ENCODE measurements at regions not wholly inside any gene's neighbourhood (a gene's known extent, or its start where the extent isn't known, plus 50 kb on each side); places are given as distances from the start of the nearest gene placed in this dataset.
A peak's percentile ranks its signal among the peaks of the same experiment; 100 is the strongest.
"Not testable (repeated sequence)": the region's sequence is repeated elsewhere in the genome, so short reads cannot be mapped to it uniquely, and the experiment has no call there.

DNA sequence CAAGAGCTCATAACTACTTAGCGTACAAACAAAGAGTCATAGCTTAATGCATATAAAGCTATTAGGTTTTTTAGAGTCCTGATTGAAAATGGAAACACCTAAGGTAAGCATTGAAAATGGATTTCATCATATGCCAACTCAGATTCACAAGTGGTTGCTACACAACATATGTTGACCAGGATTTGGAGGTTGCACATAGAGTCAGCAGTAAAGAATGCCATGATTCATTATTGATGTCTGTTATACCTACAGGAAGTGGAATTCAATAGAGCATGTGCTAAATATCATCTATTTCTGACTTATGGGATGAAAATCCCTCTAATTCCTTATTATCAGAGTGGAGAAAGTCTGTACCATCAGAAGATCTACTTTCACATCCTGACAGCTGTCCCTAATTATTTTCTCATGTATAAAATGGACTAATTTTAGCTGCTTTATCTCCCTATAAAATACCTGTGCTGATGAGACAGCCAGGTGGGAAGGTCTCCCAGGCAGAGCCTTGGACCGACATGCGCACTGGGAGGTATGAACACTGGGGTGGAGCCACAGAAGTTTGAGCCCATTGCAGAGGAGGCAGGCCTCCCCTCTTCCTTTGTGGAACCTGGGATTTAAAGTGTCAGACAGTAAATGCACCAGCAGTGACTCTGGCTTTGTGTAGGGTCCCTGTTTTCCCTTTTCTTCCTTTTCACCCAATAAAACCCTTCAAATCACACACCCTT is 204.2 kb downstream of the AASDHPPT start:
- DNase-seq (no peak), ATAC-seq (no peak)
- Mint-ChIP-seq H3K9me3 (peaks cover 0 to 6% of the 10 kb centered on the region in 2 donors), H3K27ac (no peak overlapping the region), H3K27me3 (peaks cover 9% of the 10 kb centered on the region), H3K4me3 (no peak overlapping the region), H3K4me1 (no peaks in the 10 kb centered on the region)

- peaks cover 0 to 6% of the 10 kb centered on the region in 2 donors for H3K9me3 Mint-ChIP-seq
- H3K4me3 Mint-ChIP-seq = no peak overlapping the region
- no peaks in the 10 kb centered on the region for H3K27me3 Mint-ChIP-seq
- ATAC-seq = no peak
- no peaks in the 10 kb centered on the region for H3K4me1 Mint-ChIP-seq
- DNase-seq = no peak
- no peak overlapping the region for H3K27ac Mint-ChIP-seq
Observed at GRCh38 chr11:106286881-106287504, 209.5 kb downstream of the AASDHPPT start.

DNA sequence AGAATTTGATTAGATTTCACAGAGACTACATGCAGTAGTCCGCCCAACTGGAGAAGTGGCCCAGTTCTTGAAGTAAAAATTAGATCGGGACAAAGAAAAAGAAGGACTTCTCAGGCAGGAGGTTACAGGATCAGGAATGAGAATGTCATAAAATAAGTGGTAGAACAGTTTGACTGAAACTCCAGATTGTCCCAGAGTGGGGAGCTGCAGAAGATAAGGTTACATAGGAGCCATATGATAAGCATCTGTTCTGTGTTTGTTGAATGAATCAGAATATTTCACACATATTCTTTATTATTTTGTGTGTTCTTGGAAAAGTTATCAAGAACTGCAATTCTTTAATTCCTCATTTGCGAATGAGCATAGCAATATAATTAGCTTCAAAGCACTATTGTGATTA is 210.6 kb downstream of the AASDHPPT start:
- DNase-seq (no peak), ATAC-seq (no peak)
- no peaks in the 10 kb centered on the region for H3K27me3 Mint-ChIP-seq
- H3K27ac Mint-ChIP-seq = no peak overlapping the region
- H3K9me3 Mint-ChIP-seq = peaks cover 0 to 6% of the 10 kb centered on the region in 2 donors
- no peak overlapping the region for H3K4me3 Mint-ChIP-seq
- H3K4me1 Mint-ChIP-seq = no peaks in the 10 kb centered on the region

DNA sequence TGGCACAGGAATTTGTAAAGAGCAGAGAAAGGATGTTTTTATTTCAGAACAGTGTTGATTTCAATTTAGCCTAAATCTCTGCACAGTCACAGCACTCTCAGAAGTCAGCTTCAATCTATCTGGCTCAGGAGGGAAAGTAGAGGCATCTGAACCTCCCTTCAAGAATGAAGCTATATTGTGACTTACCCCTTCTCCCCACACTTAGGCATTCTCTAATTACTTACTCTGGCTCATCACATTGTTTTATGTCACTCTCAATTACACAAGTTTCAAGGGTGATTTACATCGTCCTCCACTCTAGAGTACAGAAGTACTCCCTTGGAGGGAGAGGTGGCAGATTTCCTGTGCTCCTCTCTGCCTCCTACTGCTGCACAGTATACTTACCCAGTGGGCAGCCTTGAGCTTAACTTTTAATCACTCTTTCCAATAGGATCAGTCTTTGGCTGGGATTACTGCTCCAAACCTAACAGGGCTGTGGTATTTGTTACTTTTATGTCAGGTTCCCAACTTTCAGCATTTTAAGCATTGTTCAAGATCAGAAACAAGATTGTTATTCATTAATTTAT is 211.4 kb downstream of the AASDHPPT start:
- ATAC-seq (no peak), DNase-seq (no peak)
- Mint-ChIP-seq H3K4me1 (no peaks in the 10 kb centered on the region), H3K27me3 (no peaks in the 10 kb centered on the region), H3K27ac (peak overlapping the region in 1 of 2 donors; percentile 58), H3K4me3 (no peak overlapping the region), H3K9me3 (peaks cover 0 to 3% of the 10 kb centered on the region in 2 donors)

DNA sequence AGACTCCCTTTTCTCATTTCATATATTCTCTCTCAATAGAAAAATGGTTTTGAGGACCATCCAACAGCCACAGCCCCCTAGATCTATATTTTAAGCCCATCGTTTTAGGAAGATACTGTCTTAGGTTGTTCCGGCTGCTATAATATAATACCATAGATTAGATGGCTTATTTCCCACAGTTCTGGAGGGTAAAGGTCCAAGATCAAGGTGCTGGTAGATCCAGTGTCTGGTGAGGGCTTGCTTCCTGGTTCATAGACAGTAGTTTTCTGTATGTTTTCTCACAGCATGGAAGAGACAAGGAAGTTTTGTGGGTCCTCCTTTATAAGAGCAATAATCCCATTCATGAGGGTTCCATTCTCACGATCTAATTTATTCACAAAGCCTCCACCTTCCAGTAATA is 215.1 kb downstream of the AASDHPPT start:
- no peak for ATAC-seq

DNA sequence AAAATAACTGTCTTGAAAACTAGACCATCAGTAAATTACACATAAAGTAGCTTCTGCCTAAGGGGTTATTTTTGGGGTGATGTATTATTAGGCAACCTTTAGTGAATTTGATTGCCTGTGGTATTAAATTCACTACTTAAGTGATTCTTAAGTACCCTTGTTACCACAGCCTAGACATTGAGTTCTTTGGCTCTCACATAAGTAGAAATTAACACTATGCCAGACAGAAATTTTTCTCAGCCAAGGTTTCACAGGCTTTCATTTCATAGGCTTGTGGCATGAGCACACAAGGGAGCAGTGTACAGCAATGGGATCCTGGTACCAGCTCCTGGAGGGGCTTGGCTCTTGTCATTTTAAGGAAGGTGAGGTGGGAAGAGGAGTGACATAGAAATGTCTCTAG is 218.5 kb downstream of the AASDHPPT start:
- Mint-ChIP-seq H3K27me3 (no peaks in the 10 kb centered on the region), H3K27ac (no peak overlapping the region), H3K9me3 (no peaks in the 10 kb centered on the region), H3K4me3 (no peak overlapping the region), H3K4me1 (no peaks in the 10 kb centered on the region)
- DNase-seq = no peak
- no peak for ATAC-seq

More for the DNA sequence above, 215.1 kb downstream of the AASDHPPT start:
- Mint-ChIP-seq H3K27ac (no peak overlapping the region), H3K4me3 (no peak overlapping the region), H3K27me3 (no peaks in the 10 kb centered on the region), H3K4me1 (no peaks in the 10 kb centered on the region), H3K9me3 (no peaks in the 10 kb centered on the region)
- DNase-seq = no peak

- ATAC-seq (no peak), DNase-seq (no peak)
- no peaks in the 10 kb centered on the region for H3K27me3 Mint-ChIP-seq
- no peaks in the 10 kb centered on the region for H3K4me1 Mint-ChIP-seq
- no peak overlapping the region for H3K4me3 Mint-ChIP-seq
- H3K27ac Mint-ChIP-seq = no peak overlapping the region
- H3K9me3 Mint-ChIP-seq = peaks cover 23 to 37% of the 10 kb centered on the region in 2 donors
Observed at GRCh38 chr11:106302416-106302815, 225.0 kb downstream of the AASDHPPT start.

- H3K27ac Mint-ChIP-seq = no peak overlapping the region
- ATAC-seq (no peak), DNase-seq (no peak)
- H3K27me3 Mint-ChIP-seq = no peaks in the 10 kb centered on the region
- peaks cover 23 to 37% of the 10 kb centered on the region in 2 donors for H3K9me3 Mint-ChIP-seq
- no peaks in the 10 kb centered on the region for H3K4me1 Mint-ChIP-seq
- no peak overlapping the region for H3K4me3 Mint-ChIP-seq
Observed at GRCh38 chr11:106304274-106304673, 226.8 kb downstream of the AASDHPPT start.

- ATAC-seq (no peak), DNase-seq (no peak)
- Mint-ChIP-seq H3K4me3 (no peak overlapping the region), H3K27me3 (no peaks in the 10 kb centered on the region), H3K27ac (no peak overlapping the region), H3K4me1 (no peaks in the 10 kb centered on the region), H3K9me3 (peaks cover 23 to 37% of the 10 kb centered on the region in 2 donors)
Observed at GRCh38 chr11:106305458-106305857, 228.0 kb downstream of the AASDHPPT start.

DNA sequence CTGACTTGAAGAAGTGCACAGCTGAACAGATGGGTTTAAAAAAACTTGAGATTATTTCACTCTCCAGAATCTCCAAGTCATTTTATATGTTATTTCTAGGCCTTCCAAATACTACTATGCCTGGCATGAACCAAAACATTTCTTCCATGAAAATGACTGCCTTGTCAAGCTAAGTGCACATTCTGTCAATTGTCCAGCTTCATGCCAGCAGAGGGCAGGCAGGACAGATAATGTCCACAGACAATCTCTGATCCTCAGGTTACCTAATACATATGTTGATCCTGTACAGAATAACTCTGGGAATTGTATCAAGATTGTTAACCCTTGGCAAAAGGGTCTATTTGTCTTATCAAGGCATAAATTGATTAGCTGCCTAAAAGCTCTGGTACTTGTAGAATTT is 229.5 kb downstream of the AASDHPPT start:
- no peaks in the 10 kb centered on the region for H3K4me1 Mint-ChIP-seq

DNA sequence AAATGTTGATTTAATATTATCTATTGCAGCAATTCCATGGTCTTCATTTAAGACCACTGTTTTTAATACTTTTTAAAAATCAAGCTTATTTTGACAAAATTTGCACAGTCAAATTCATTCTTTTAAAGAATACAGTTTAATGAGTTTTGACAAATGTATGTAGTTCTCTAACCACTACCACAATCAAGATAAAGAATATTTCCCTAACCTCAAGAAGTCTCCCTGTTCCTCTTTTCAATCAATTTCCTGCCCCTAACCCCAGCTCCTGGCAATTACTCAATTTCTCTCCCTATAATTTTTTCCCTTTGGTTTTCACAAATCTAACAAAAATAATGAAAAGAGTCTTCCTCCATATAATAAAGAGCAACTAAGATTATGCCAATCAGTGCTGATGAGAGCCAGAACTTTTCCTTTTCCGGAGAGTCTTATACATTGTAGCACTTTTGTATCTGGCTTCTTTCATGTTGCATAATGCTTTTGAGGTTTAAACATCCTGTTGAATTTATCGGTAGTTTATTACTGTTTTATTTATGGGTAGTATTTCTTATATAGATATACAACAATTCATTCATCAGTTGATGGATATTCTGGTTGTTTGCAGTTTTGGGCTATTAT is 231.7 kb downstream of the AASDHPPT start:
- Mint-ChIP-seq H3K9me3 (peaks cover 15 to 20% of the 10 kb centered on the region in 2 donors), H3K4me3 (no peak overlapping the region), H3K27me3 (no peaks in the 10 kb centered on the region), H3K4me1 (no peaks in the 10 kb centered on the region), H3K27ac (no peak overlapping the region)
- DNase-seq = no peak
- ATAC-seq = no peak

More for the DNA sequence above, 229.5 kb downstream of the AASDHPPT start:
- peaks cover 25 to 37% of the 10 kb centered on the region in 2 donors for H3K9me3 Mint-ChIP-seq
- no peak overlapping the region for H3K27ac Mint-ChIP-seq
- no peak for ATAC-seq
- no peak for DNase-seq
- H3K4me3 Mint-ChIP-seq = no peak overlapping the region
- H3K27me3 Mint-ChIP-seq = no peaks in the 10 kb centered on the region

DNA sequence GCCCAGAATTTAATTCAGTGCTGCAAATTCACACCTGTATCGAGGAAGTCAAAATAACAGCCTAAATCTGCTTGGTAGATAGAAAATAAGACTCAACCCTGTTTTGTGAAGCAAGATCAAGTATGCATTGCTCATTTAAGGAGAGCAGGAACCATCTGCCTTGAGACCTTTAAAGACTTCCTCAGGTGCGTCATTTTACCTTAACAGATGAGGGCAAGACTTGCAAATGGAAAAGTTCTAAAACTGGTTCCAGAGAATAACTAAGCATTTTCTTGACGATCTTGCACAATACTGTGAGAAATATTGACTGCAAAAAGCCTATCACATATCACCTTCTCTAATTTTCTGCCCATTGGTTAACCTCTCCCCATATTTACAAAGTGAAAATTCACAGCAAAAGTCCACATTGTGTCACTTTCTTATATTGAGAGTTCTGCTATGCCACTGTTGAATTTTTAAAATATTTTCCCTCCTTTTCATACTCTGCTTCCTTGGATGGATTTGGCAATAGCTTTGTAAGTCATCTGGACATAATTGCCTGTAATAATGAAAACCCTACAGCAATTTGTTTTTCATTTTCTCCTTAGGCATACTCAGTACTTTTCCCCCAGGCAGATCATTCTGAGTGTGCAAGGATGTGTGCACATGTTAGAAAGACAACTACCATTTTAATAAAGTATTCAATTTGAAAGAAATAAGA is 234.2 kb downstream of the AASDHPPT start:
- ATAC-seq (no peak), DNase-seq (no peak)
- Mint-ChIP-seq H3K27ac (no peak overlapping the region), H3K9me3 (peaks cover 0 to 4% of the 10 kb centered on the region in 2 donors), H3K4me1 (no peaks in the 10 kb centered on the region), H3K27me3 (no peaks in the 10 kb centered on the region), H3K4me3 (no peak overlapping the region)

GRCh38 chr11:106317208-106317773 is 239.8 kb downstream of the AASDHPPT start:
- not testable (repeated sequence) for H3K27me3 Mint-ChIP-seq, H3K9me3 Mint-ChIP-seq, H3K4me1 Mint-ChIP-seq, DNase-seq, H3K27ac Mint-ChIP-seq, H3K4me3 Mint-ChIP-seq
- ATAC-seq = peak; percentile 74

DNA sequence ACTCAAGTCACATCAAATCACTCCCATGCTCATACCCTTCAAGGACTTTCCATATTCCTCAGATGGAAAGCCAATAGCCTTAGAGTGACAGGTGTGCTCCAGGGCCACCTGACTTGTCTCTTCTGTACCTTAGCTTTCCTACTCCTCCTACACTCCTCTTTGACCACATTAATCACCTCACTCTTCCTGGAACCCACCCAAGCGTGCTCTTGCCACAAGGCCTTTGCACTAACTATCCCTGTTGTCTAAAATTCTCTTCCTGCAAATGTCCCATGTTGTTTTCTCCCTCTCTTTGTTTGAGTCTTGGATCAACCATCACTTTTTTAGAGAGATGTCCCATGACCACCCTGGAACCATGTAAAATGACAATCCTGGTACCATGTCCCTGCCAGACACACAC is 244.1 kb downstream of the AASDHPPT start:
- no peaks in the 10 kb centered on the region for H3K4me1 Mint-ChIP-seq
- H3K27ac Mint-ChIP-seq = no peak overlapping the region
- ATAC-seq = no peak
- H3K4me3 Mint-ChIP-seq = no peak overlapping the region
- H3K27me3 Mint-ChIP-seq = no peaks in the 10 kb centered on the region
- peaks cover 5 to 9% of the 10 kb centered on the region in 2 donors for H3K9me3 Mint-ChIP-seq
- no peak for DNase-seq

GRCh38 chr11:106322106-106322505 is 244.6 kb downstream of the AASDHPPT start:
- H3K9me3 Mint-ChIP-seq = peaks cover 11 to 13% of the 10 kb centered on the region in 2 donors
- H3K4me3 Mint-ChIP-seq = no peak overlapping the region
- no peaks in the 10 kb centered on the region for H3K4me1 Mint-ChIP-seq
- no peak overlapping the region for H3K27ac Mint-ChIP-seq
- DNase-seq (no peak), ATAC-seq (no peak)
- H3K27me3 Mint-ChIP-seq = no peaks in the 10 kb centered on the region
